SH-SY5Y (cell line): ENCODE measurements at regions not wholly inside any gene's neighbourhood (a gene's known extent, or its start where the extent isn't known, plus 50 kb on each side); places are given as distances from the start of the nearest gene placed in this dataset.

ENCODE experiments used
- GATA2 ChIP-seq: IDR thresholded peaks from 2 replicates; pipeline ENCODE4 v1.6.1; 2011; ENCODE audit warnings: mild to moderate bottlenecking, low read depth, low read length
- GATA3 ChIP-seq: IDR thresholded peaks from 2 replicates; pipeline ENCODE4 v1.6.1; 2011; ENCODE audit warnings: low read depth, mild to moderate bottlenecking, low read length, moderate library complexity

GRCh38 chr16:85202051-85202601 lies 89.9 kb upstream of the CIBAR2 start:
- TF ChIP-seq GATA2 (no peak), GATA3 (no peak)
